Fibroblast of skin of abdomen (primary cell): ENCODE measurements at regions not wholly inside any gene's neighbourhood (a gene's known extent, or its start where the extent isn't known, plus 50 kb on each side); places are given as distances from the start of the nearest gene placed in this dataset.
"Not testable (repeated sequence)": the region's sequence is repeated elsewhere in the genome, so short reads cannot be mapped to it uniquely, and the experiment has no call there.

Source experiments
- DNase-seq: peaks from one replicate; pipeline ENCODE4 v3.0.0-alpha.2; 2013

- DNase-seq, result no peak
Observed at GRCh38 chrX:35406386-35406785, 391.8 kb upstream of the MAGEB16 start.

GRCh38 chrX:35416782-35417181, 381.4 kb upstream of the MAGEB16 start:
- no peak for DNase-seq

DNA sequence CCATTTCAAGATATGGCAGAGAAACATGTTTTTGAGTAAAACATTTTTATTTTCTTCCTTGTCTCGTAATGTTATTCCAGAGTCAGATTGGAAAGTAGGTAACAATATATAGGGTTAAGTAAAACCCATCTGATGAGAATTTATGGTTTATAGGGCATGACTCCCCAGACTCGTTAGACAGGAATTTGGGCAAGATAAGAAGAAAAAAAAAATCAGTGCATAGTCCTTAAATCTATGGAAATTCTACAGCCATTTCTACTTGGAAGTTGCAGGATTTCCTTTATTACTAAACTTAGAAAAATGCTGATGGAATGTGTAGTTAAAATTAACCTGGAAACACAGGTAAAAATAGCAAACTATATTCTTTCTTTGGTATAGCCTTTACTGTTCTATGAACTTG, 366.1 kb upstream of the MAGEB16 start:
- no peak for DNase-seq

GRCh38 chrX:35439034-35439660, 359.0 kb upstream of the MAGEB16 start:
- DNase-seq, result no peak

DNA sequence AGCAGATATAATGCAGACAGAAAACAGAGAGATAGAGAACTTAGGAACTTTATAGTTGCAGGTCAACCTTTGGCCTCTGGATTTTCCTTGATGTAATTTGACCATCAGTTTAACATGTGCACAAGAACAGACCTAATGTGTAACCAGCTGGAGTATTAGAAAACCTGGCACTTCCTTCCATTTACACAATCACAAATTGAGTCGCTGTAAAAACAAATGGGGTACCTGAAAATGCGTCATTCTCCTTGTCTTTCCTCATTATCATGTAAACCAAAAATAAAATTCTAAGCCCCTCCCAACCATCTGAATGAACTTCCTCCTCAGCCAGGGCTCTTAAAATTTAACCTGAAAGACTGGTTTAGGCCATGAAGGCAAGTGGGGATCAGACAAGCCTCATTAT, 358.4 kb upstream of the MAGEB16 start:
- DNase-seq, result no peak

DNA sequence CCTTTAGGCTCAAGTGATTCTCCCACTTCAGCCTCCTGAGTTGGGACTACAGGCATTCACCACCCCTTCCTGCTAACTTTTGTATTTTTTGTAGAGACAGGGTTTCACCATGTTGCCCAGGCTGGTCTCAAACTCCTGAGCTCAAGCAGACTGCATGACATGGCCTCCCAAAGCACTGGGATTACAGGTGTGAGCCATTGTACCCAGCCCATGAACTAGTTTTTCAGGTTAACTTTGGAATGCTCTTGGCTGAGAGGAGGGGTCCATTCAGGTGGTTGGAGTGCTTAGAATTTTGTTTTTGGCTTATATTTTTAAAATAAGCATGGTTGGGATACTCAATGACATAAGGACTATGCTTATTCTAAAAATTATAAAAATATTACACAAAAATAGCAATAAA, 355.7 kb upstream of the MAGEB16 start:
- DNase-seq, result no peak

DNA sequence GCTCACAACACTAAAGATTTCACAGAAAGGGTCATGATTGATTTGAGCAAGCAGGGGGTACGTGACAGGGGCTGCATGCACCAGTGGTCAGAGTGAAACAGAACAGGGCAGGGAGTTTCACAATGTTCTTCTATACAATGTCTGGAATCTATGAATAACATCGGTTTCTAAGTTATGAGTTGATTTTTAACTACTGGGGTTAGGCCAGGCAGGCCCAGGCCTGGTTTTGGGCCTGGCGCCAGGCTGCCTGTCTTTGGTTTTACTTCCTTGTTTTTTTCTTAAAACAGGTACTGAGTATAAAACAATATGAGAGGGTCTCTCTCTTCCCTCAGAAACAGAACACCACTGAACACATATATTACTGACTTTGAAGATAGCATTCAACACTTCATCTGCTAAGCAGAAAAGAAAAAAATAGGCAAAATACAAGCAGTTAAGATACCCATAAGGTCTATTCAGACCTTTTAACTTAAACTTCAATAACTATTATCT, 355.0 kb upstream of the MAGEB16 start:
- not testable (repeated sequence) for DNase-seq

- DNase-seq, result no peak
Observed at GRCh38 chrX:35444671-35445355, 353.3 kb upstream of the MAGEB16 start.

DNA sequence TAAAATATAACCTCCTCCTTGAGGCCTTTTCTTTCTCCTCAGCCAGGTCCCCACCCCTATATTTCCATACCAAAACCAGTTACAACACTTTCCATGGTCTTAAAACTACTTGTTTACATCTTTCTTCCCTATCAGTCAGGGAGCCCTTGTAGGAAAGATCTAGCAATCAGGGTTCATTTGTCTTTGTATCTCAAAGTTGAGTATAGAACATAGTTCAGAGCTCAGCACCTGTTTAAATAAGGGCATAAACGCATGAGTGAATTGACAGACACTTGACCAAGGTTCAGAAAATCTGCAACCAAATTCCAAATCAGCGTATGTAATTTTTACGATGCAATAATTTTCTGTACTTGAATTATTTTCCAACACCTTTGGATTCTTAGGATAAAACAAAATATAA, 352.2 kb upstream of the MAGEB16 start:
- DNase-seq, result no peak

DNA sequence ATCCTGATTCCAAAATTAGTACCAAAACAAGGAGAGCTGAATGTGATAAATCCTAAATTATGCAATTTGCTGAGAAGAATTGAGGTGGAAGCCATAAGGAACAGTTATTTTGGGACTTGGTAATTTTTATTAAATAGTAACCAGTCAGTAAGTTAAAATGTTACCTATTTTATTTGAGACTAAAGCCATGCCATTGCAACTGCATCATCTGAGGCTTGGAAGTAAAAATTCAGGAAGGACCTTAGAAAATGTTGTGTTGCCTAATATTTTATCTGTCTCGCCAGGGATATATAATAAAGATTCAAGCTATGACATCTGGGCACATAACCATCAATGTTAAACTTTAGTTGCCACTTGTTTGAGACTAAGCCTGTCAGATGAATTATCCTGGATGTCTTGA, 341.3 kb upstream of the MAGEB16 start:
- no peak for DNase-seq

DNA sequence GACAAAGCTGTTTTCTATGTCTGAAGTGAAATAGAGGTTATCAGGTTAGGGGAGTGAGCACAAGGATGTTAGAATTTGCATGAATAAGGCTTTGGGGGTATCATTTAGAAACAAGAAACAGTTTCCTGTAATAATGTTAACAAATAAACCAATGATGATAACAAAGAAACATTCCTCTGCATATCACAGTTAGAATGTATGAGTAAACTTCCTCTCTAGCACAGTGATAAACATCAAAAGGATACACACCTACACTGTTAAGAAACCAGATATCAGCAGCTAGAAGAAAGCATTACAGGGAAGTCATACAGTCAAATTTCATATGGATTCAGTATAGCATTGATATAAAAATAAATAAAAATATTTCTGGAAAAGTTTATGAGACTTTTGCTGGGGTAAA, 340.0 kb upstream of the MAGEB16 start:
- DNase-seq, result no peak

DNA sequence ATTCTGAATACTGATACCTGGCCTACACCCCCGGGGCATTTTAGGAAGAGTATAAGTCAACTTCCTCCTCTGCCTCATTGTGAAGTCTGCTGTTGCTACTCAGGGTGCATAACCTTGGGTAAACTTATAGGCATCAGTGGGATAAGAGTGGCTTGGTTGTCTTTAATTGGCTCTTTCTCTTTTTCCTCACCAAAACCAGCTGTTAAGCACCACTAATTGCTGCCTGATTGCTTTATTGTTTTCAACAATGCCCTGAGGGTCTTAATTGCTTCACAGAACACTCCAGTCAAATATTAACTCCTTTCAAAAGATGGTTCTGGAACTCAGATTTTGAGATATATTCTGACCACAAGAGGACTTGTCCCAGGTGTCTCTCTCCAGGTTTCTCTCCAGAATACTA, 337.0 kb upstream of the MAGEB16 start:
- DNase-seq, result no peak

DNA sequence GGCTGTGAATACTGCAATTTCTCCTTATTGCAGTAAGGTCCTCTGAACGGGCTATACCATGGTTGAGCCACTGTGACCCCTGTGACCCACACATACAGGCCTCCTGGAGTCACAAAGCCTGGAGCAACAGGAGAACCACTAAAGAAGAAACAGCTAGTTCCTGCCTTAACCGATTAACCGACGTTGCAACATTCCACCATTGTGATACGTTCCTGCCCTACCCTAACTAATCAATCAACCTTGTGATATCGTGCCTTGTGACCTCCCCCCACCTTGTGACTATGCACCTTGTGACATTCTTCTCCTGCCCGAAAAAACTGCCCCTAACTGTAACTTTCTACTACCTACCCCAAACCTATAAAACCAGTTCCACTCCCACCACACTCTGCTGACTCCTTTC, 301.5 kb upstream of the MAGEB16 start:
- DNase-seq, result not testable (repeated sequence)

DNA sequence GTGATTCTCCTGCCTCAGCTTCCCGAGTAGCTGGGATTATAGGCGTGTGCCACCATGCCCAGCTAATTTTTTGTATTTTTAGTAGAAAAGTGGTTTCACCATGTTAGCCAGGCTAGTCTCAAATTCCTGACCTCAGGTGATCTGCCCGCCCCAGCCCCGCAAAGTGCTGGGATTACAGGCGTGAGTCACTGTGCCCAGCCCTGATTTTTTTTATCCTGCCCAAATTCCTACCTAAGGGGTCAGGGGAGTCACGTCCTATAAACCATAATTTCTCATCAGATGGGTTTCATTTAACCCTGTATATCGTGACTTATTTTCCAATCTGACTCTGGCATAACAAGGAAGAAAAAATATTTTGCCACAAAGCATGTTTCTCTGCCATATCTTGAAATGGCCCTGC, 300.7 kb upstream of the MAGEB16 start:
- not testable (repeated sequence) for DNase-seq

- DNase-seq, result no peak
Observed at GRCh38 chrX:35499071-35499862, 298.9 kb upstream of the MAGEB16 start.

GRCh38 chrX:35507701-35508100, 290.4 kb upstream of the MAGEB16 start:
- DNase-seq, result no peak

GRCh38 chrX:35548003-35548402, 250.1 kb upstream of the MAGEB16 start:
- DNase-seq, result not testable (repeated sequence)

- no peak for DNase-seq
Observed at GRCh38 chrX:35557916-35558315, 240.2 kb upstream of the MAGEB16 start.

GRCh38 chrX:35561985-35562384, 236.2 kb upstream of the MAGEB16 start:
- DNase-seq, result no peak

GRCh38 chrX:35562395-35562794, 235.7 kb upstream of the MAGEB16 start:
- no peak for DNase-seq

GRCh38 chrX:35590210-35590609, 207.9 kb upstream of the MAGEB16 start:
- no peak for DNase-seq

DNA sequence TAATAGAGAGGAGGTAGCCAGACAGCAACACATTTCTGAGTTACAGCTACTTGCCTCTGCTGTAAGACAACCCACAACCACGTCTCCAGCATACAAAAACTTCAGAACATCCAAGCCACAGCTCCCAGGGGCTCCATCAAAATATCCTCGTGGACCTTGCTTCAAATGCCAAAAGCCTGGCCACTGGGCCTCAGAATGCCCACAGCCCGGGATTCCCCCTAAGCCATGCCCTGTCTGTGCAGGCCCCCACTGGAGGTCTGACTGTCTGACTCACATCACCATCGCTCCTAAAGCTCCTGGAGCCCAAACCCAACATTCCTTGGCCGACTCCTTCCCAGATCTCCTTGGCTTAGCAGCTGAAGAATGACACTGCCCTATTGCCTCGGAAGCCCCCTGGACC, 186.6 kb upstream of the MAGEB16 start:
- DNase-seq, result not testable (repeated sequence)

GRCh38 chrX:35617836-35618235, 180.3 kb upstream of the MAGEB16 start:
- DNase-seq, result no peak

DNA sequence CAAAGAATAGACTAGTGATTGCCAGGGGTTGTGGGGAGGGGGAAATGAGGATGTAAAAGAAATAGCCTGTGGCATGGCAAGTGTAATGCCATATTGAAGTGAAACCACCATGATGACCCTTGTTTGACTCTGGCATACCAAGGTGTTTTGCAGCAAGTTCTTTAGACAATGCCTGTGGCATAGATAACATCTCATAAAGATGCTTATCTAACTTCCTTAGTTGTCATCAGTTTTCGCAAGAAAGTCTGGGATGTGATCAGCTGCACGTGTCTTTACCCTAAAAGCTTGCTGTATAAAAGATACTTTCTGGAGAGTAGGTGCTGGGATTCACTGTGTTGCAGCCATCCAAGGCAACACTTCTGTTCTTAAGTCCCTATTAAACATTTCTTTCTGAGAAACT, 176.1 kb upstream of the MAGEB16 start:
- DNase-seq, result no peak
